ENCODE measurements at regions not wholly inside any gene's neighbourhood (a gene's known extent, or its start where the extent isn't known, plus 50 kb on each side); places are given as distances from the start of the nearest gene placed in this dataset.

GRCh38 chr5:74116266-74116665 lies 490.3 kb downstream of the ARHGEF28 start:
- 74% methylated on average over 1 of the region's 1 CpG; no CpG with 5 or more reads in 1 of the 2 experiments for WGBS, 2 experiments (ENCODE audit: extremely low coverage in 1 of 2, insufficient coverage in 1 of 2, insufficient read length in 1 of 2, insufficient replicate concordance in 2 of 2, low coverage in 1 of 2, low lambda C conversion rate in 2 of 2, missing lambda C conversion rate in 1 of 2)
- no peak for DNase-seq (ENCODE audit: low read depth in 1 of 2, low spot score in 2 of 2)
- no peak for TF ChIP-seq ATF2 (IDR thresholded peaks at IDR 0.05; ENCODE audit: low read length)
- TF ChIP-seq SRF (IDR thresholded peaks at IDR 0.05; ENCODE audit: low read depth, low read length): no peak
- TF ChIP-seq TAF7 (optimal IDR thresholded peaks at IDR 0.05; ENCODE audit: borderline replicate concordance, low read depth, low read length): no peak
- TF ChIP-seq JUND (IDR thresholded peaks at IDR 0.05; ENCODE audit: low read length): no peak

More at GRCh38 chr5:74116266-74116665, 490.3 kb downstream of the ARHGEF28 start:
- Histone ChIP-seq H3K9ac (replicated peaks in 1 of 4; ENCODE audit: extremely low read depth in 1 of 4, low read depth in 3 of 4, low read length in 3 of 4) (no peak overlapping the region), H4K91ac (replicated peaks; ENCODE audit: insufficient read length, low read length) (no peak overlapping the region), H3K9me3 (ENCODE audit: insufficient read depth in 2 of 2, low read depth in 1 of 2, low read length in 1 of 2) (no peaks in the 10 kb centered on the region), H3K4me3 (ENCODE audit: extremely low read depth in 1 of 4, insufficient read depth in 2 of 4, low read depth in 3 of 4, low read length in 4 of 4) (no peak overlapping the region), H3K27ac (ENCODE audit: low read depth, low read length) (no peak overlapping the region), H4K8ac (ENCODE audit: extremely low read depth, insufficient read depth, low read length) (no peak overlapping the region), H2AFZ (ENCODE audit: low read length) (no peak overlapping the region), H3K23ac (ENCODE audit: insufficient read length) (no peak overlapping the region), H3K36me3 (ENCODE audit: control insufficient read depth in 2 of 4, insufficient read depth in 4 of 4, low read length in 3 of 4) (no peaks in the 10 kb centered on the region), H3K18ac (ENCODE audit: extremely low read depth, low read length) (no peak overlapping the region), H3K23me2 (ENCODE audit: low read depth, low read length) (no peaks in the 10 kb centered on the region), H2BK12ac (ENCODE audit: low read depth, low read length) (no peak overlapping the region), H3K4me2 (ENCODE audit: insufficient read depth in 1 of 2, low read depth in 2 of 2, low read length in 2 of 2) (no peak overlapping the region), H2BK20ac (ENCODE audit: low read length) (no peak overlapping the region), H2AK5ac (ENCODE audit: low read depth, low read length) (no peak overlapping the region), H3K27me3 (replicated peaks in 1 of 4; ENCODE audit: control insufficient read depth in 3 of 4, extremely low read depth in 1 of 4, insufficient read depth in 3 of 4, low read length in 3 of 4) (peaks cover 0 to 1% (median 0%) of the 10 kb centered on the region in 4 experiments; a peak in 1 of 7 replicates), H2BK15ac (ENCODE audit: low read length) (no peak overlapping the region), H4K20me1 (replicated peaks in 1 of 2; ENCODE audit: control insufficient read depth in 1 of 2, insufficient read depth in 2 of 2, low read length in 2 of 2) (no peaks in the 10 kb centered on the region), H3K14ac (ENCODE audit: insufficient read length) (no peak overlapping the region), H3K79me1 (ENCODE audit: low read depth, low read length) (no peaks in the 10 kb centered on the region), H3K79me2 (ENCODE audit: control insufficient read depth in 1 of 2, insufficient read depth in 2 of 2, low read length in 2 of 2) (no peaks in the 10 kb centered on the region), H3K56ac (replicated peaks; ENCODE audit: insufficient read length, low read depth, low read length) (no peak overlapping the region), H3K4ac (replicated peaks; ENCODE audit: insufficient read length, low read depth, low read length) (no peak overlapping the region), H2BK120ac (replicated peaks; ENCODE audit: low read depth, low read length) (no peak overlapping the region), H2BK5ac (ENCODE audit: low read depth, low read length) (no peak overlapping the region), H3K4me1 (replicated peaks in 1 of 4; ENCODE audit: control insufficient read depth in 3 of 4, insufficient read depth in 4 of 4, low read length in 3 of 4) (no peaks in the 10 kb centered on the region; a peak in 1 of 7 replicates), H4K5ac (ENCODE audit: insufficient read length, low read depth, low read length) (no peak overlapping the region)
- ChIA-PET POLR2A (ENCODE audit: partially characterized antibody) (no interaction called here), CTCF (ENCODE audit: partially characterized antibody) (interaction anchor here (1.2 to 3.7 kb wide), 2 partner anchors 8 to 43 kb away, joined by 3 to 10 read pairs; no protein-coding TSS in a partner anchor)
- FAIRE-seq: no peak
